ENCODE measurements at regions not wholly inside any gene's neighbourhood (a gene's known extent, or its start where the extent isn't known, plus 50 kb on each side); places are given as distances from the start of the nearest gene placed in this dataset.

GRCh38 chr1:104932030-104932915 is 1182.6 kb downstream of the AMY1C start:
- TF ChIP-seq SIN3A (IDR thresholded peaks at IDR 0.05; ENCODE audit: borderline replicate concordance, insufficient read depth, low read length) (no peak), TAF1 (IDR thresholded peaks at IDR 0.05; ENCODE audit: borderline replicate concordance, insufficient read depth, low read length) (no peak), FOXP2 (optimal IDR thresholded peaks at IDR 0.05; ENCODE audit: borderline replicate concordance, extremely low read depth, extremely low read length, insufficient read depth) (no peak), POLR2AphosphoS5 (IDR thresholded peaks at IDR 0.05; ENCODE audit: low read depth, low read length) (no peak), REST (IDR thresholded peaks at IDR 0.05; ENCODE audit: insufficient read depth in 1 of 2, low read depth in 2 of 2, low read length in 2 of 2) (no peak)

GRCh38 chr1:104932949-104933679 is 1183.4 kb downstream of the AMY1C start:
- TF ChIP-seq FOXP2 (optimal IDR thresholded peaks at IDR 0.05; ENCODE audit: borderline replicate concordance, extremely low read depth, extremely low read length, insufficient read depth) (no peak), REST (IDR thresholded peaks at IDR 0.05; ENCODE audit: insufficient read depth in 1 of 2, low read depth in 2 of 2, low read length in 2 of 2) (no peak), TAF1 (IDR thresholded peaks at IDR 0.05; ENCODE audit: borderline replicate concordance, insufficient read depth, low read length) (no peak), SIN3A (IDR thresholded peaks at IDR 0.05; ENCODE audit: borderline replicate concordance, insufficient read depth, low read length) (no peak)

GRCh38 chr1:104933846-104934245 is 1184.1 kb downstream of the AMY1C start:
- TF ChIP-seq POLR2AphosphoS5 (IDR thresholded peaks at IDR 0.05; ENCODE audit: low read depth, low read length) (no peak), FOXP2 (optimal IDR thresholded peaks at IDR 0.05; ENCODE audit: borderline replicate concordance, extremely low read depth, extremely low read length, insufficient read depth) (no peak), REST (IDR thresholded peaks at IDR 0.05; ENCODE audit: insufficient read depth in 1 of 2, low read depth in 2 of 2, low read length in 2 of 2) (no peak), SIN3A (IDR thresholded peaks at IDR 0.05; ENCODE audit: borderline replicate concordance, insufficient read depth, low read length) (no peak), TAF1 (IDR thresholded peaks at IDR 0.05; ENCODE audit: borderline replicate concordance, insufficient read depth, low read length) (no peak)

GRCh38 chr1:104945406-104945805 is 1195.7 kb downstream of the AMY1C start:
- TF ChIP-seq SIN3A (IDR thresholded peaks at IDR 0.05; ENCODE audit: borderline replicate concordance, insufficient read depth, low read length) = no peak
- no peak for TF ChIP-seq REST (IDR thresholded peaks at IDR 0.05; ENCODE audit: insufficient read depth in 1 of 2, low read depth in 2 of 2, low read length in 2 of 2)
- no peak for TF ChIP-seq POLR2AphosphoS5 (IDR thresholded peaks at IDR 0.05; ENCODE audit: low read depth, low read length)
- no peak for TF ChIP-seq TAF1 (IDR thresholded peaks at IDR 0.05; ENCODE audit: borderline replicate concordance, insufficient read depth, low read length)
- no peak for TF ChIP-seq FOXP2 (optimal IDR thresholded peaks at IDR 0.05; ENCODE audit: borderline replicate concordance, extremely low read depth, extremely low read length, insufficient read depth)
